Breast epithelium (tissue), 4 donors: ENCODE measurements at regions not wholly inside any gene's neighbourhood (a gene's known extent, or its start where the extent isn't known, plus 50 kb on each side); places are given as distances from the start of the nearest gene placed in this dataset.

ENCODE experiments used
- DNase-seq, 2 donors: peaks; one replicate each; pipeline ENCODE4 v3.0.0-alpha.2; 2019; ENCODE audit warnings: low spot score in 2 of 2
- H3K27ac ChIP-seq, 2 donors: fragments of 200-600 bp; sonication (generic) in 1 of 2; one replicate each; pipeline ENCODE4 v1.5.1; 2016 to 2019; ENCODE audit warnings: mild to moderate bottlenecking in 1 of 2
- H3K27me3 ChIP-seq, 2 donors: fragments of 200-600 bp; sonication (generic) in 1 of 2; one replicate each; pipeline versions ENCODE4 v1.5.1 to v1.6.0; 2017 to 2019; ENCODE audit warnings: control low read depth in 1 of 2, mild to moderate bottlenecking in 1 of 2
- H3K36me3 ChIP-seq: fragments of 200-600 bp; one replicate; pipeline ENCODE4 v1.5.1; 2019
- H3K4me1 ChIP-seq, 2 donors: fragments of 200-600 bp; sonication (generic); one replicate each; pipeline ENCODE4 v1.5.1; 2016 to 2019; ENCODE audit warnings: control low read depth in 1 of 2
- H3K4me3 ChIP-seq, 3 donors: fragments of 200-600 bp; sonication (generic); 1 replicate in 2 of 3; 2 replicates in 1 of 3; pipeline ENCODE4 v1.5.1; 2016 to 2019; ENCODE audit warnings: mild to moderate bottlenecking in 3 of 3, moderate library complexity in 2 of 3
- H3K9me3 ChIP-seq, 2 donors: fragments of 200-600 bp; sonication (generic) in 1 of 2; one replicate each; pipeline ENCODE4 v1.5.1; 2016 to 2019; ENCODE audit warnings: control low read depth in 1 of 2
- CTCF ChIP-seq, 3 donors: fragments of 450-650 bp; IDR thresholded peaks; one replicate each; pipeline ENCODE4 v1.5.1; 2016 to 2017; ENCODE audit warnings: antibody characterized with exemption in 3 of 3, mild to moderate bottlenecking in 3 of 3, moderate library complexity in 3 of 3
- POLR2A ChIP-seq: fragments of 450-650 bp; IDR thresholded peaks from one replicate; pipeline ENCODE4 v1.6.1; 2016; ENCODE audit warnings: antibody characterized with exemption, mild to moderate bottlenecking, moderate library complexity
- POLR2AphosphoS5 ChIP-seq, 3 donors: sonication (generic); formaldehyde crosslinking; IDR thresholded peaks; one replicate each; pipeline ENCODE4 v1.6.1; 2017; ENCODE audit warnings: antibody characterized with exemption in 3 of 3
- intact Hi-C: fragments of 100-400 bp; cut with DNase I; formaldehyde crosslinking; loops from one replicate; pipeline ENCODE4 v1.15.1; 2023; ENCODE audit warnings: low total_unique reads

- Histone ChIP-seq H3K27ac (no peak overlapping the region), H3K4me3 (no peak overlapping the region), H3K36me3 (no peaks in the 10 kb centered on the region), H3K9me3 (no peaks in the 10 kb centered on the region), H3K4me1 (no peaks in the 10 kb centered on the region), H3K27me3 (no peaks in the 10 kb centered on the region)
- no peak for TF ChIP-seq CTCF (IDR thresholded peaks at IDR 0.05)
- DNase-seq = no peak
- intact Hi-C loops = no loop called here
Observed at GRCh38 chr3:72548461-72548860, 299.8 kb downstream of the SHQ1 start.

GRCh38 chr3:72547183-72547582 is 301.1 kb downstream of the SHQ1 start:
- H3K4me3 ChIP-seq = no peak overlapping the region

GRCh38 chr3:72544239-72544638 is 304.0 kb downstream of the SHQ1 start:
- DNase-seq = no peak
- Histone ChIP-seq H3K27ac (no peak overlapping the region), H3K27me3 (no peaks in the 10 kb centered on the region), H3K4me3 (no peak overlapping the region), H3K9me3 (no peaks in the 10 kb centered on the region), H3K4me1 (no peaks in the 10 kb centered on the region), H3K36me3 (no peaks in the 10 kb centered on the region)
- TF ChIP-seq CTCF (IDR thresholded peaks at IDR 0.05) = no peak
- no peak for TF ChIP-seq POLR2A
- no peak for TF ChIP-seq POLR2AphosphoS5 (IDR thresholded peaks at IDR 0.05)
- intact Hi-C loops = no loop called here

More at GRCh38 chr3:72547183-72547582, 301.1 kb downstream of the SHQ1 start:
- Histone ChIP-seq H3K36me3 (no peaks in the 10 kb centered on the region), H3K27me3 (no peaks in the 10 kb centered on the region), H3K4me1 (no peaks in the 10 kb centered on the region), H3K9me3 (no peaks in the 10 kb centered on the region), H3K27ac (no peak overlapping the region)
- intact Hi-C loops = no loop called here
- DNase-seq = no peak
- no peak for TF ChIP-seq CTCF (IDR thresholded peaks at IDR 0.05)
- no peak for TF ChIP-seq POLR2AphosphoS5 (IDR thresholded peaks at IDR 0.05)
- no peak for TF ChIP-seq POLR2A

GRCh38 chr3:72543246-72543645 is 305.0 kb downstream of the SHQ1 start:
- Histone ChIP-seq H3K9me3 (no peaks in the 10 kb centered on the region), H3K4me3 (no peak overlapping the region), H3K36me3 (no peaks in the 10 kb centered on the region), H3K27me3 (no peaks in the 10 kb centered on the region), H3K4me1 (no peaks in the 10 kb centered on the region), H3K27ac (no peak overlapping the region)
- intact Hi-C loops = no loop called here
- DNase-seq = no peak
- TF ChIP-seq POLR2AphosphoS5 (IDR thresholded peaks at IDR 0.05) = no peak
- no peak for TF ChIP-seq CTCF (IDR thresholded peaks at IDR 0.05)
- TF ChIP-seq POLR2A = no peak

GRCh38 chr3:72542781-72543180 is 305.5 kb downstream of the SHQ1 start:
- H3K9me3 ChIP-seq = no peaks in the 10 kb centered on the region
- no peak for TF ChIP-seq POLR2AphosphoS5 (IDR thresholded peaks at IDR 0.05)
- no peak for TF ChIP-seq POLR2A
- TF ChIP-seq CTCF (IDR thresholded peaks at IDR 0.05) = no peak
- no peaks in the 10 kb centered on the region for H3K4me1 ChIP-seq
- no peak for DNase-seq
- no peaks in the 10 kb centered on the region for H3K36me3 ChIP-seq
- no peaks in the 10 kb centered on the region for H3K27me3 ChIP-seq
- no peak overlapping the region for H3K4me3 ChIP-seq
- intact Hi-C loops = no loop called here
- no peak overlapping the region for H3K27ac ChIP-seq
